Upper lobe of right lung (tissue), 1 donor: ENCODE measurements at regions not wholly inside any gene's neighbourhood (a gene's known extent, or its start where the extent isn't known, plus 50 kb on each side); places are given as distances from the start of the nearest gene placed in this dataset.

Experiments used
- ATAC-seq: fragments of 200-7000 bp; cut with Tn5 transposase; one replicate; pipeline ENCODE4 v1.9.1; 2020; ENCODE audit warnings: mild to moderate bottlenecking, moderate library complexity
- DNase-seq: peaks from one replicate; pipeline ENCODE4 v3.0.0-alpha.2; 2020
- H3K27ac ChIP-seq: fragments of 200-600 bp; one replicate; pipeline ENCODE4 v1.8.0; 2022
- H3K27me3 ChIP-seq: fragments of 200-600 bp; one replicate; pipeline ENCODE4 v1.8.0; 2022; ENCODE audit warnings: mild to moderate bottlenecking
- H3K36me3 ChIP-seq: fragments of 200-600 bp; one replicate; pipeline ENCODE4 v1.8.0; 2022
- H3K4me1 ChIP-seq: fragments of 200-600 bp; one replicate; pipeline ENCODE4 v1.8.0; 2022
- H3K4me3 ChIP-seq: fragments of 200-600 bp; one replicate; pipeline ENCODE4 v1.8.0; 2022; ENCODE audit warnings: mild to moderate bottlenecking
- H3K9me3 ChIP-seq: fragments of 200-600 bp; one replicate; pipeline ENCODE4 v1.8.0; 2022
- CTCF ChIP-seq: fragments of 200-600 bp; IDR thresholded peaks from one replicate; pipeline ENCODE4 v1.8.0; 2022; ENCODE audit warnings: antibody characterized with exemption
- intact Hi-C: fragments of 100-400 bp; cut with DNase I; formaldehyde crosslinking; loops from one replicate; pipeline ENCODE4 v1.11.0; 2022
- donor health status: DM: no; HTN: yes; CAD: no; lungs with severe emphysema.

GRCh38 chr13:40069173-40070044 is 413.9 kb downstream of the COG6 start:
- DNase-seq (peak; percentile 75), ATAC-seq (peak; percentile 96)
- no peaks in the 10 kb centered on the region for H3K27me3 ChIP-seq
- no peak overlapping the region for H3K27ac ChIP-seq
- no peaks in the 10 kb centered on the region for H3K36me3 ChIP-seq
- H3K4me3 ChIP-seq, result no peak overlapping the region
- peaks cover 9% of the 10 kb centered on the region for H3K4me1 ChIP-seq
- H3K9me3 ChIP-seq, result no peaks in the 10 kb centered on the region
- intact Hi-C loops, result loop anchor here (5.0 kb wide), 1 partner anchor 613 kb away; no protein-coding TSS in a partner anchor
- TF ChIP-seq CTCF, result peak; percentile 85

DNA sequence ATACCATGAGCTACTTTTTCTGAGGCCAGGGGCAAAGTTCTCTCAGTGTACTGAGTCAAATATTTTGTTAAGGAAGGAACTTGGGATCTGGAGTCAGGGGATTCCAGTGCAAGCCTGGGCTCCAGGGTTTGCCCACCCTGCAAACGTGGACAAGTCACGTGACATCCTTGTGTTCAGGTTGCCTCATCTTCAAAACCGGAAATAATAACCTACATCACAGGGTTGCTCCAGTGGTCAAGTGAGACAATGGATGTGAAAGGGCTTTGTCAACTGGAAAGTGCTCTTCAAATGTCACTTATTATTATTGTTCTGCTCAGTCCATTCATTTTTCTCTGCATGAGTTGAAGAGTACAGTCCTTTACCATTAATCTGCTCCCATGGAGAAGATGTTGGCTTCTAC is 414.9 kb downstream of the COG6 start:
- H3K36me3 ChIP-seq, result no peaks in the 10 kb centered on the region
- H3K4me3 ChIP-seq, result no peak overlapping the region
- no peak for ATAC-seq
- H3K27me3 ChIP-seq, result no peaks in the 10 kb centered on the region
- intact Hi-C loops, result loop anchor here (5.0 kb wide), 1 partner anchor 612 kb away; no protein-coding TSS in a partner anchor
- TF ChIP-seq CTCF, result no peak
- peaks cover 9% of the 10 kb centered on the region for H3K4me1 ChIP-seq
- H3K27ac ChIP-seq, result no peak overlapping the region
- H3K9me3 ChIP-seq, result no peaks in the 10 kb centered on the region
- DNase-seq, result no peak

DNA sequence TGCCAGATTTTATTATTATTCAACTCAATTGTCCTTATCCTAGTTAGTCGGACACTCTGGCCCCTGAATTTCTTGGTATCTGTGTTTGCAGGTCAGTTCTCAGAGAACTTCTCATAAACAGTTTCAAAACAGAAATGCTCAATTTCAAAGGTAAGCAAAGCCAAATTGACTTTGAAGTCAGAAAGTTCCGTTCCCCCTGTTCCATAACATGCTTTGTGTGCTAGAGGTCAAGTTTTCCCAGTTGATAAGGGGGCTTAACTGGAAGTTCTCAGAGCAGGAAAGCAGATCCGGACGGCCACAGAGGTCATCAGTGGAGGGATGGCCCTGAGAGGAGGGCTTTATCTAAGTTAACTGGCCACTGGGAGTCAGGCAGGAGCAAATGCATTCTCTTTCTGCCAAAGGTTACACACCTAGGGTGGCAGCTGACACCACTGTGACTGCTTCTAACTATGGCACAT is 417.2 kb downstream of the COG6 start:
- Histone ChIP-seq H3K4me1 (peaks cover 9% of the 10 kb centered on the region), H3K9me3 (no peaks in the 10 kb centered on the region), H3K36me3 (no peaks in the 10 kb centered on the region), H3K4me3 (no peak overlapping the region), H3K27me3 (no peaks in the 10 kb centered on the region), H3K27ac (no peak overlapping the region)
- no peak for ATAC-seq
- no peak for TF ChIP-seq CTCF
- intact Hi-C loops, result loop anchor here (5.0 kb wide), 1 partner anchor 610 kb away; no protein-coding TSS in a partner anchor
- no peak for DNase-seq

DNA sequence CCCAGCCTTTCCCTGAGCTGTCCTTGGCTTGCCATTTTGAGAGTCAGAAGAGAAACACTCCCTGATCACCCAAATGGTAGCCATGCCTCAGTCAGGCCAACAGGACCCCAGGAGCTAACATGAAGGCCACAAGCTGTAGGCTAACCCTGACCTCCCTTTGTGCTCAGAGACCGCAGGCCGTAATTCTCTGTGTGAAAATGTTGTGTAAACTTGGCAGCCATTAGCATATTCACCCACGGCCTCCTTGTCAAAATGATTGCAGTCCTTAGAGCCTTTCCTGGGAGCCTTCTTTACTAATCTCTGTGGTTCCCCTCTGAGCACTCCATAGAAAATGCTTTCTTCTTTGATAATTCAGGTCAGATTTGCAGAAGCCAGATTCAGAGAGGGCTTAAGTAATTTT is 418.9 kb downstream of the COG6 start:
- no peak for ATAC-seq
- no peaks in the 10 kb centered on the region for H3K36me3 ChIP-seq
- H3K4me3 ChIP-seq, result no peak overlapping the region
- H3K27me3 ChIP-seq, result no peaks in the 10 kb centered on the region
- no peaks in the 10 kb centered on the region for H3K9me3 ChIP-seq
- no peak for DNase-seq
- peaks cover 5% of the 10 kb centered on the region for H3K4me1 ChIP-seq
- intact Hi-C loops, result loop anchor here (5.0 kb wide), 1 partner anchor 608 kb away; no protein-coding TSS in a partner anchor
- TF ChIP-seq CTCF, result no peak
- H3K27ac ChIP-seq, result no peak overlapping the region

DNA sequence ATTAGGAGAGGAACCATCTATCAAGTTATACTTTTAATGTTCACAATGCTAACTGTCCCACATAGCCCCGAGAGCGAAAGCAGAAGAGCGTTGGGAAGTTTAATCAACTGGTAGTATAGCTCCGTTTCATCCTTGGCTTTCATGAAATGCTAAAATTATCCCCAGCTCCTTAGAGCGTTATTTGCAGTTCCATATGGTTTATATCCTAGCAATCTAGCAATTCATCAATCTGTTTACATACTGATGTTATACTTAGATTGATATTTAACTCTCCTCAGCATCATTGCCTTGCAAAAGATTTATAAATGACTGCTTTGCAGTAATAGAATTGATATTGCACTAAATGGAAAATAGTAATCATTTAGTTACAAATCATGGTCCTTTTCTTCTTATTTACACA is 419.8 kb downstream of the COG6 start:
- Histone ChIP-seq H3K9me3 (no peaks in the 10 kb centered on the region), H3K27me3 (no peaks in the 10 kb centered on the region), H3K27ac (no peak overlapping the region), H3K36me3 (no peaks in the 10 kb centered on the region), H3K4me1 (no peaks in the 10 kb centered on the region), H3K4me3 (no peak overlapping the region)
- DNase-seq (no peak), ATAC-seq (no peak)
- no peak for TF ChIP-seq CTCF
- intact Hi-C loops, result no loop called here
